GM19455 (cell line): ENCODE measurements at regions not wholly inside any gene's neighbourhood (a gene's known extent, or its start where the extent isn't known, plus 50 kb on each side); places are given as distances from the start of the nearest gene placed in this dataset.

Experiments used
- ATAC-seq: cut with Tn5 transposase; IDR thresholded peaks from one replicate; pipeline ENCODE4 v1.9.1; 2021; ENCODE audit not compliant: unreplicated experiment

DNA sequence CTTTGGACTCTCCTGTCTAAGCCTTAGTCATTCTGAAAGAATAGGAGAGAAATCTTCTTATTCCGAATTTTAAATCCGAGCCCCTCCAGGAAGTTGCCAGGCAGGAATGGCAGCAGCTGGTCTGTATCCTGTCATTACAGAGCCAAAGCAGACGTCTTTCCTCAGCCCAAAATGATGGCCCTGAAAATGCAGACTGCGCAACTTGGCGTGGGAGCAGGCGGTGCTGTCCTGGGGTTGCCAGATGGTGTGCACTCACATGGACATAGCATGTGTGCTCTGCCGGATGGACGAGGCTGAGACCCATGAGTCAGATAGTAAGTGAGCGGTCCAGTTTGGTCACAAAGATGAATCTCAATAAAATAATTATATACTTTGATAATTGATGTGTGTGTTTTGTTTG, 410.4 kb downstream of the KCTD16 start:
- ATAC-seq: no peak

DNA sequence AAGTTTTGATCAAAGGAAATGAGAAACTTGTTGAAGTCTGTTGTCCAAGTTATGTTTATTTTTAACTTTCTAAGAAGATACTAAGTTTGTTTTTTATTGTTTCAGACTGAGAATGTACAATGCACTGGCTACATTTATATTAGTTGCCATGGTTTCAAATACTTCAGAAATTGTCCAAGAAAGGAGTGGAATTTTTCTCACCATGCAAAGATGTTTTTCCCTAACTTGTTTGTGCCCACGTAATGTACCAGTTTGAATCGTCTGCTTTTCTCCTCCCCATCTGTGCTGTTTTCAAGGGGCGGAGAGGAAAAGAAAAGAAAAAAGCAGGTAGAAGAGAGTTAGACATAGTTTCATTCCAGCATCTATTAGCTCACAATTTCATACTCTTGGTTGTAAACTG, 407.0 kb downstream of the KCTD16 start:
- ATAC-seq: no peak

DNA sequence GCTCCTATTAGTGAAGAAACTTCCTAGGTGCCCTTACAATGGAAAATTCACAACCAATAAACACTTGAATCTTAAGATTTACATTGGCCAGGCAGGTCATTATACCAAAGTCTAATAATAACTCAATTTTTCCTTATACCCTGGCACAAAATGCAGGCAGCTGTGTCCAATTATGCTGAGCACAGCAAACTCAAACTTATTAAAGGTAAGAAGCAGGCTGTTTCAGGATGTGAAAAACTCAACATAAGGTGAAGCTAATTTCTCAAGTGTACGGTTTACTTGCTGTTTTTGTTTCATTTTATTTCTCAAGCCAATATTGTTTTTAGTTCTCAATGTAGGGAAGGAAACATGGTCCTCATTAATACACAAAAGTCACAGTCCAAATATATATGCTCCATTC, 405.1 kb downstream of the KCTD16 start:
- ATAC-seq: no peak

DNA sequence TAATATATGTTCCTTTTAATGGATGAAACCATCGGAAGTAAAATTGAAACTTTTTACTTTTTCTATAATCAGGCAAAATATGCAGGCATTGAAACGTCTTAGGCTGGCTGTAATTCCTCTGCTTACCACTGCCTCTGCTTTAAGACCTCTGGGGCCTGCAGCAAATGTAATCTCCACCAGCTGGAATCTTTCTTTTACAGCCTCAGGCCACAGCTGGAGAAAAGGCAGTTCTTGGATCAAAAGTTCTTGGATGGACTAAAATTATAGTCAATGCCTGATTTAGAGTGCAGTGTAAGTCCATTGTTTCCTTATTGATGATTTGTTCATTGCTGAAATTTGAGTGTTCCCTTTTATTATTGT, 396.7 kb downstream of the KCTD16 start:
- ATAC-seq: no peak

DNA sequence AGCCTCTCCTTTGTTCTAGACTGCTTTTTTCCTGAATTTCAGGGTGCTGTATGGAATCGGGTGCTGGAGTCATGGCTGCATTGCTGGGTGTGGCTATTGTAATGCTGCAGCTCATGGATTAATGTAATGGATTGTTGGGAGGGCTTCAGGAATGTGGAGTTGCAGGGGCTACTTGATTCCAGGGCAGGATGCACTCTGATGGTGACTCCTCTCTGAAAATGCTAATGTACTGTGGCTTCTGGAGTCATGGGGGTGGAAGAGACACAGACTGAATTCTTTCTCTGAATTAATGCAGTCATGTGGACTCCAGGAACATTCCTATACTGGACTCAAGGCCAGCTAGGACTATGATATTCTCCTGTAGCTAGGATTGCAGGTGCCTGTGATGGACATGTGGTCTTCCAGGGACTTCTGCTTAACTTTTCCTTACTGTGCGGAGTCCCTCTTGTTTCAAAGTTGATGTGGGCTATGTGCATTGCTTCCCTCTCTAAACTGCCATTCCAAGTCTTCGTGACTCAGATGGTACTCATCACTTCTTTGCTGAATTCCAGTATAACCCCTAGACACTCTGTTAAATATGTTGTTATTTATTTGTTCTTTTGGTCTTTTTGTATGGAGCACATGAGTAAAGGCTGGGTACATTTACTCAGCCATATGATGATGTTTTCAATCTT, 396.2 kb downstream of the KCTD16 start:
- no peak for ATAC-seq

DNA sequence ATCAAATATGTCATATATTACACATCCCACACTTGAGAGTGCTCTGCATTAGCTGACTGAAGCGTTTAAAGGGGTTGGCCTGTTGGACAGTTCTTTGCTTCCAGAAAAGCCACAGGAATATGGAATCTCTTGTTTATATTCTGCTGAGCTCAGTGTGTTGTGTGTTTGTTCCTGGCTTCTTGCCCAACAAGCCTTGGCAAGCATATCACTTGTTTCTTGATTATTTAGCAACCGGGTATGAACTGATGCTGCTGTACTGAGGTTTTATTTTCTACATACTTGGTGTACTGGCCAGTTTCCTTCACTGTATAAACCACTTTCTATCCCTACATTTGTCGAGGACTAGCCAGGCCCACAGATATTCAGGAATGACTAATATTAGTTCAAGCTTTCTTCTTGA, 378.9 kb downstream of the KCTD16 start:
- ATAC-seq: no peak

DNA sequence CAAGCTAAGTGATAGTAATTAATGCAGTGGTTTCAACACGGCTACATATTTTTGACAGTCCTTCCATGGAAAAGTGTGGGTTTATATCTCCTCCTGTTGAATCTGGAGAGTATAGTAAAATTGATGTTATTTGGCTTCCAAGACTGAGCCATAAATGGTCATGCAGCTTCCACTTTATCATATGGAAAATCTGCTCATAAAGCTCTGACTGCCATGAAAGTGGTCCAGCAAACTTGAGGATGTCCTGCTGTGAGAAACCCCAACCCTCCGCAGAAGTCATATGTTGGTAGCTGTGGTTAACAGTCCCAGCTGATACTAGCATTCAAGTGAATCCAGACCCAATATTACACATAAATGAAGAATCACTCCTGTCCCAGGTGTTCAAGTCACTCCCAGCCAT, 378.3 kb downstream of the KCTD16 start:
- ATAC-seq: no peak

DNA sequence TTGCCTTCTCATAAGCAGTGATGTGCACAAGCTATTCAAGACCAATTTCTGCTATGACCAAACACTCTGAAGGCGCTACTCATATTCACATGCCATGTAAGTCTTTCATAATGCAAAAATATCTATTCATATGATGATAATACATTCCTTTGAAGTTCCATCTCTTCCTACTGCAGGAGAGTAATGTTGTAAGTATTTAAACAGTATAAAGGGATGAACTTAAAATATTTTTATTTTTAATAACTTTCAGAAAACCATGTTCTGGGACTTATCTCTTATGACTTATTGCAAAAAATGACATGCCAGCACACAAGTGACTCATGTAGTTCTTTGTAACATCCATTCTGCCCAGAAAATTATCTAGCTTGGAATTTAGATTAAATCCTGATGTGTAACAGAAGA, 376.4 kb downstream of the KCTD16 start:
- no peak for ATAC-seq

DNA sequence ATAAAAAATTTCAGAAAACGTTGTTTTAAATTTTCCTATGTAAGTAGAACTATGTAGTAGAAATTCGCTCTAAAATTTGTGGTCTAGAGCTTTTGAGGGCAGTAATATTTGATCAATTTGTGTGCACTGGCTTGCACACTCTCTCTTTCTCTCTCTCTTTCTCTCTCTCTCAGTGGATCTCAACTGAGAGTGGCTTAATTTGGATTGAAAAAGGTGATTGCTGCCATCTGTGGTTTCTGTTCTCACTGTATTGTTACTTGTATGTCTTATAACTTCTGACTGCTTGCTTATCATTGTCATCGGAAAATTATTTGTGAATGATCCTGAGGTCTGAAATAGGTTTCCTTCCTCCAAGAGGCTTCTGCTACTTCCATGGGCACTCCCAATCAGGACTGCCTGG, 368.2 kb downstream of the KCTD16 start:
- no peak for ATAC-seq
